Upper lobe of right lung (tissue), 1 donor: ENCODE measurements at regions not wholly inside any gene's neighbourhood (a gene's known extent, or its start where the extent isn't known, plus 50 kb on each side); places are given as distances from the start of the nearest gene placed in this dataset.

Experiments
- ATAC-seq: fragments of 200-7000 bp; cut with Tn5 transposase; one replicate; pipeline ENCODE4 v1.9.1; 2020; ENCODE audit warnings: mild to moderate bottlenecking, moderate library complexity
- DNase-seq: peaks from one replicate; pipeline ENCODE4 v3.0.0-alpha.2; 2020
- H3K27ac ChIP-seq: fragments of 200-600 bp; one replicate; pipeline ENCODE4 v1.8.0; 2022
- H3K27me3 ChIP-seq: fragments of 200-600 bp; one replicate; pipeline ENCODE4 v1.8.0; 2022; ENCODE audit warnings: mild to moderate bottlenecking
- H3K36me3 ChIP-seq: fragments of 200-600 bp; one replicate; pipeline ENCODE4 v1.8.0; 2022
- H3K4me1 ChIP-seq: fragments of 200-600 bp; one replicate; pipeline ENCODE4 v1.8.0; 2022
- H3K4me3 ChIP-seq: fragments of 200-600 bp; one replicate; pipeline ENCODE4 v1.8.0; 2022; ENCODE audit warnings: mild to moderate bottlenecking
- H3K9me3 ChIP-seq: fragments of 200-600 bp; one replicate; pipeline ENCODE4 v1.8.0; 2022
- CTCF ChIP-seq: fragments of 200-600 bp; IDR thresholded peaks from one replicate; pipeline ENCODE4 v1.8.0; 2022; ENCODE audit warnings: antibody characterized with exemption
- intact Hi-C: fragments of 100-400 bp; cut with DNase I; formaldehyde crosslinking; loops from one replicate; pipeline ENCODE4 v1.11.0; 2022
- donor health status: DM: no; HTN: yes; CAD: no; lungs with severe emphysema.

- ATAC-seq: no peak
- DNase-seq: no peak
- TF ChIP-seq CTCF: no peak
- Histone ChIP-seq H3K4me3 (no peak overlapping the region), H3K4me1 (no peaks in the 10 kb centered on the region), H3K9me3 (no peaks in the 10 kb centered on the region), H3K36me3 (no peaks in the 10 kb centered on the region), H3K27ac (no peak overlapping the region), H3K27me3 (no peaks in the 10 kb centered on the region)
- intact Hi-C loops: loop anchor here (10.0 kb wide), 1 partner anchor 46 kb away; no protein-coding TSS in a partner anchor
Measured at GRCh38 chrX:40150503-40150902, 52.7 kb upstream of the BCOR start.

GRCh38 chrX:40149286-40150175 is 51.8 kb upstream of the BCOR start:
- H3K4me1 ChIP-seq: no peaks in the 10 kb centered on the region
- H3K27me3 ChIP-seq: no peaks in the 10 kb centered on the region
- H3K27ac ChIP-seq: no peak overlapping the region
- H3K9me3 ChIP-seq: no peaks in the 10 kb centered on the region
- H3K4me3 ChIP-seq: no peak overlapping the region
- ATAC-seq (no peak), DNase-seq (no peak)
- TF ChIP-seq CTCF: no peak
- H3K36me3 ChIP-seq: no peaks in the 10 kb centered on the region
- intact Hi-C loops: loop anchor here (10.0 kb wide), 1 partner anchor 45 kb away; no protein-coding TSS in a partner anchor

- H3K9me3 ChIP-seq: no peaks in the 10 kb centered on the region
- no peaks in the 10 kb centered on the region for H3K36me3 ChIP-seq
- ATAC-seq: no peak
- no peak overlapping the region for H3K27ac ChIP-seq
- H3K27me3 ChIP-seq: no peaks in the 10 kb centered on the region
- no peaks in the 10 kb centered on the region for H3K4me1 ChIP-seq
- intact Hi-C loops: no loop called here
- no peak for DNase-seq
- TF ChIP-seq CTCF: no peak
- H3K4me3 ChIP-seq: no peak overlapping the region
Measured at GRCh38 chrX:40148385-40149285, 50.9 kb upstream of the BCOR start.

- intact Hi-C loops: no loop called here
- no peaks in the 10 kb centered on the region for H3K4me1 ChIP-seq
- H3K4me3 ChIP-seq: no peak overlapping the region
- H3K36me3 ChIP-seq: no peaks in the 10 kb centered on the region
- no peak for TF ChIP-seq CTCF
- no peaks in the 10 kb centered on the region for H3K27me3 ChIP-seq
- no peak overlapping the region for H3K27ac ChIP-seq
- no peak for DNase-seq
- no peak for ATAC-seq
- no peaks in the 10 kb centered on the region for H3K9me3 ChIP-seq
Measured at GRCh38 chrX:40147971-40148370, 50.2 kb upstream of the BCOR start.
